ENCODE measurements at regions not wholly inside any gene's neighbourhood (a gene's known extent, or its start where the extent isn't known, plus 50 kb on each side); places are given as distances from the start of the nearest gene placed in this dataset.
"Not testable (repeated sequence)": the region's sequence is repeated elsewhere in the genome, so short reads cannot be mapped to it uniquely, and the experiment has no call there.

DNA sequence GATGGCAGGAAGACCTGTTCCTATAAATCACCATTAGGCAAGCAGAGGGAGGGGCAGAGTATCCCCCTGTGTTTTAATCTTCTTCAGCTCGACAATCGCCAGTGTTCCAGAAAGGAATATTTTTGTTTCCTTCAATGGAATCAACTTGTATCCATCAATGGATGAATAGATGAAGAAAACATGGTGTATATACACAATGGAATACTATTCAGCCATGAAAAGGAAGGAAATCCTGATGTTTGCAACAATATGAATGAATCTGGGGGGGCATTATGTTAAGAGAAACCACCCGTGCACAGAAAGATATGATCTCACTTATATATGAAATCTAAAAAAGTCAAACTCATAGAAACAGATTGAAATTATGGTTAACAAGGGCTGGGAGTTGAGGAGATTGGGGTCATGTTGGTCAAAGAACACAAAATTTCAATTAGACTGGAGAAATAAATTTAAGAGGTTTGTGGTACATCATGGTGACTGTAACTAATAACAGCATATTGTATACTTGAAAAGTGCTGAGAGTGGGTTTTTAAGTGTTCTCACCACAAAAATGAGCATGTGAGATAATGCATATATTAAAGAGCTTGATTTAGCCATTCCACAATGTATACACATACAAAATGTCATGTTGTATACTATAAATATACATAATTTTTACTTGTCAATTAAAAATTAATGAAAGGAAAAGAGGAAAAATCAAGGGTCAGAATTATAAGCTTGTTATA is 64.2 kb upstream of the ITGA11 start:
- H3K27me3 Mint-ChIP-seq (ENCODE audit: low read depth) = peaks cover 3% of the 10 kb centered on the region; the same call in 1 of the 2 replicates
- no peaks in the 10 kb centered on the region for H3K4me1 Mint-ChIP-seq
- CTCF ChIA-PET = no interaction called here
- no peak overlapping the region for H3K4me3 Mint-ChIP-seq
- ATAC-seq = no peak
- POLR2A ChIA-PET = no interaction called here
- TF ChIP-seq RORB (CRISPR knock-in tag; IDR thresholded peaks at IDR 0.05) (no peak), SMAD3 (CRISPR knock-in tag; IDR thresholded peaks at IDR 0.05; ENCODE audit: borderline replicate concordance) (no peak), KAT7 (CRISPR knock-in tag; IDR thresholded peaks at IDR 0.05; ENCODE audit: borderline replicate concordance) (no peak), NR2C2 (CRISPR knock-in tag; IDR thresholded peaks at IDR 0.05) (no peak), ZNF671 (CRISPR knock-in tag; IDR thresholded peaks at IDR 0.05) (no peak), ESRRA (CRISPR knock-in tag; IDR thresholded peaks at IDR 0.05; ENCODE audit: borderline replicate concordance) (no peak), ELF4 (CRISPR knock-in tag; IDR thresholded peaks at IDR 0.05; ENCODE audit: low read depth) (no peak)
- TF ChIP-seq, protein P1, sequence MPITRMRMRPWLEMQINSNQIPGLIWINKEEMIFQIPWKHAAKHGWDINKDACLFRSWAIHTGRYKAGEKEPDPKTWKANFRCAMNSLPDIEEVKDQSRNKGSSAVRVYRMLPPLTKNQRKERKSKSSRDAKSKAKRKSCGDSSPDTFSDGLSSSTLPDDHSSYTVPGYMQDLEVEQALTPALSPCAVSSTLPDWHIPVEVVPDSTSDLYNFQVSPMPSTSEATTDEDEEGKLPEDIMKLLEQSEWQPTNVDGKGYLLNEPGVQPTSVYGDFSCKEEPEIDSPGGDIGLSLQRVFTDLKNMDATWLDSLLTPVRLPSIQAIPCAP (CRISPR knock-in tag; IDR thresholded peaks at IDR 0.05) = no peak
- TF ChIP-seq, protein P2, sequence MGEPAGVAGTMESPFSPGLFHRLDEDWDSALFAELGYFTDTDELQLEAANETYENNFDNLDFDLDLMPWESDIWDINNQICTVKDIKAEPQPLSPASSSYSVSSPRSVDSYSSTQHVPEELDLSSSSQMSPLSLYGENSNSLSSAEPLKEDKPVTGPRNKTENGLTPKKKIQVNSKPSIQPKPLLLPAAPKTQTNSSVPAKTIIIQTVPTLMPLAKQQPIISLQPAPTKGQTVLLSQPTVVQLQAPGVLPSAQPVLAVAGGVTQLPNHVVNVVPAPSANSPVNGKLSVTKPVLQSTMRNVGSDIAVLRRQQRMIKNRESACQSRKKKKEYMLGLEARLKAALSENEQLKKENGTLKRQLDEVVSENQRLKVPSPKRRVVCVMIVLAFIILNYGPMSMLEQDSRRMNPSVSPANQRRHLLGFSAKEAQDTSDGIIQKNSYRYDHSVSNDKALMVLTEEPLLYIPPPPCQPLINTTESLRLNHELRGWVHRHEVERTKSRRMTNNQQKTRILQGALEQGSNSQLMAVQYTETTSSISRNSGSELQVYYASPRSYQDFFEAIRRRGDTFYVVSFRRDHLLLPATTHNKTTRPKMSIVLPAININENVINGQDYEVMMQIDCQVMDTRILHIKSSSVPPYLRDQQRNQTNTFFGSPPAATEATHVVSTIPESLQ (CRISPR knock-in tag; IDR thresholded peaks at IDR 0.05) = no peak
- TF ChIP-seq, protein P3, sequence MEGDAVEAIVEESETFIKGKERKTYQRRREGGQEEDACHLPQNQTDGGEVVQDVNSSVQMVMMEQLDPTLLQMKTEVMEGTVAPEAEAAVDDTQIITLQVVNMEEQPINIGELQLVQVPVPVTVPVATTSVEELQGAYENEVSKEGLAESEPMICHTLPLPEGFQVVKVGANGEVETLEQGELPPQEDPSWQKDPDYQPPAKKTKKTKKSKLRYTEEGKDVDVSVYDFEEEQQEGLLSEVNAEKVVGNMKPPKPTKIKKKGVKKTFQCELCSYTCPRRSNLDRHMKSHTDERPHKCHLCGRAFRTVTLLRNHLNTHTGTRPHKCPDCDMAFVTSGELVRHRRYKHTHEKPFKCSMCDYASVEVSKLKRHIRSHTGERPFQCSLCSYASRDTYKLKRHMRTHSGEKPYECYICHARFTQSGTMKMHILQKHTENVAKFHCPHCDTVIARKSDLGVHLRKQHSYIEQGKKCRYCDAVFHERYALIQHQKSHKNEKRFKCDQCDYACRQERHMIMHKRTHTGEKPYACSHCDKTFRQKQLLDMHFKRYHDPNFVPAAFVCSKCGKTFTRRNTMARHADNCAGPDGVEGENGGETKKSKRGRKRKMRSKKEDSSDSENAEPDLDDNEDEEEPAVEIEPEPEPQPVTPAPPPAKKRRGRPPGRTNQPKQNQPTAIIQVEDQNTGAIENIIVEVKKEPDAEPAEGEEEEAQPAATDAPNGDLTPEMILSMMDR (IDR thresholded peaks at IDR 0.05) = no peak
- TF ChIP-seq, protein P4, sequence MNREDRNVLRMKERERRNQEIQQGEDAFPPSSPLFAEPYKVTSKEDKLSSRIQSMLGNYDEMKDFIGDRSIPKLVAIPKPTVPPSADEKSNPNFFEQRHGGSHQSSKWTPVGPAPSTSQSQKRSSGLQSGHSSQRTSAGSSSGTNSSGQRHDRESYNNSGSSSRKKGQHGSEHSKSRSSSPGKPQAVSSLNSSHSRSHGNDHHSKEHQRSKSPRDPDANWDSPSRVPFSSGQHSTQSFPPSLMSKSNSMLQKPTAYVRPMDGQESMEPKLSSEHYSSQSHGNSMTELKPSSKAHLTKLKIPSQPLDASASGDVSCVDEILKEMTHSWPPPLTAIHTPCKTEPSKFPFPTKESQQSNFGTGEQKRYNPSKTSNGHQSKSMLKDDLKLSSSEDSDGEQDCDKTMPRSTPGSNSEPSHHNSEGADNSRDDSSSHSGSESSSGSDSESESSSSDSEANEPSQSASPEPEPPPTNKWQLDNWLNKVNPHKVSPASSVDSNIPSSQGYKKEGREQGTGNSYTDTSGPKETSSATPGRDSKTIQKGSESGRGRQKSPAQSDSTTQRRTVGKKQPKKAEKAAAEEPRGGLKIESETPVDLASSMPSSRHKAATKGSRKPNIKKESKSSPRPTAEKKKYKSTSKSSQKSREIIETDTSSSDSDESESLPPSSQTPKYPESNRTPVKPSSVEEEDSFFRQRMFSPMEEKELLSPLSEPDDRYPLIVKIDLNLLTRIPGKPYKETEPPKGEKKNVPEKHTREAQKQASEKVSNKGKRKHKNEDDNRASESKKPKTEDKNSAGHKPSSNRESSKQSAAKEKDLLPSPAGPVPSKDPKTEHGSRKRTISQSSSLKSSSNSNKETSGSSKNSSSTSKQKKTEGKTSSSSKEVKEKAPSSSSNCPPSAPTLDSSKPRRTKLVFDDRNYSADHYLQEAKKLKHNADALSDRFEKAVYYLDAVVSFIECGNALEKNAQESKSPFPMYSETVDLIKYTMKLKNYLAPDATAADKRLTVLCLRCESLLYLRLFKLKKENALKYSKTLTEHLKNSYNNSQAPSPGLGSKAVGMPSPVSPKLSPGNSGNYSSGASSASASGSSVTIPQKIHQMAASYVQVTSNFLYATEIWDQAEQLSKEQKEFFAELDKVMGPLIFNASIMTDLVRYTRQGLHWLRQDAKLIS (CRISPR knock-in tag; IDR thresholded peaks at IDR 0.05; ENCODE audit: borderline replicate concordance) = no peak
- TF ChIP-seq, protein P5, sequence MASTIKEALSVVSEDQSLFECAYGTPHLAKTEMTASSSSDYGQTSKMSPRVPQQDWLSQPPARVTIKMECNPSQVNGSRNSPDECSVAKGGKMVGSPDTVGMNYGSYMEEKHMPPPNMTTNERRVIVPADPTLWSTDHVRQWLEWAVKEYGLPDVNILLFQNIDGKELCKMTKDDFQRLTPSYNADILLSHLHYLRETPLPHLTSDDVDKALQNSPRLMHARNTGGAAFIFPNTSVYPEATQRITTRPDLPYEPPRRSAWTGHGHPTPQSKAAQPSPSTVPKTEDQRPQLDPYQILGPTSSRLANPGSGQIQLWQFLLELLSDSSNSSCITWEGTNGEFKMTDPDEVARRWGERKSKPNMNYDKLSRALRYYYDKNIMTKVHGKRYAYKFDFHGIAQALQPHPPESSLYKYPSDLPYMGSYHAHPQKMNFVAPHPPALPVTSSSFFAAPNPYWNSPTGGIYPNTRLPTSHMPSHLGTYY (CRISPR knock-in tag; IDR thresholded peaks at IDR 0.05) = no peak
- no peak for DNase-seq (ENCODE audit: low spot score)
- H3K36me3 Mint-ChIP-seq = no peaks in the 10 kb centered on the region
- H3K27ac Mint-ChIP-seq = no peak overlapping the region
- peaks cover 5% of the 10 kb centered on the region; the same call in 1 of the 2 replicates for H3K9me3 Mint-ChIP-seq

DNA sequence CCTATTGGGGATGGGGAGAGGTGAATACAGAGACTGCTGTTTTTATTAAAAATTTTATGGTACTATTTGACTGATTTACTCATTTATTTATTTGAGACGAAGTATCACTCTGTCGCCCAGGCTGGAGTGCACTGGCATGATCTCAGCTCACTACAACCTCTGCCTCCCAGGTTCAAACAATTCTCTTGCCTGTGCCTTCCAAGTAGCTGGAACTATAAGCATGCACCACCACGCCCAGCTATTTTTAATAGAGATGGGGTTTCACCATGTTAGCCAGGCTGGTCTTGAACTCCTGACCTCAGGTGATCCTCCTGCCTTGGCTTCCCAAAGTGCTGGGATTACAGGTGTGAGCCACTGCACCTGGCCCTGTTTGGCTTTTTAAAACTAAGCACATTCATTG is 64.8 kb upstream of the ITGA11 start:
- ATAC-seq; H3K27me3 Mint-ChIP-seq (ENCODE audit: low read depth); H3K27ac Mint-ChIP-seq; DNase-seq (ENCODE audit: low spot score); H3K36me3 Mint-ChIP-seq; H3K9me3 Mint-ChIP-seq; H3K4me1 Mint-ChIP-seq; POLR2A ChIA-PET; H3K4me3 Mint-ChIP-seq: not testable (repeated sequence)
- CTCF ChIA-PET = interaction anchor here (1.7 kb wide), 1 partner anchor 190 kb away, joined by 8 read pairs; no protein-coding TSS in a partner anchor

All from WTC11 (cell line).